SK-N-SH (cell line): ENCODE measurements at regions not wholly inside any gene's neighbourhood (a gene's known extent, or its start where the extent isn't known, plus 50 kb on each side); places are given as distances from the start of the nearest gene placed in this dataset.

Experiments
- CTCF ChIA-PET: fragments of 300-600, 350-600 bp; formaldehyde crosslinking; extraction: SDS; loops from one replicate; lab custom pipeline; 2021; lab: Yijun Ruan, JAX
- POLR2A ChIA-PET: fragments of 350-600 bp; sonication (Branson Sonifier 250); formaldehyde crosslinking; extraction: SDS; loops from one replicate; lab custom pipeline; 2020; ENCODE audit warnings: antibody characterized with exemption, inconsistent platforms; lab: Yijun Ruan, JAX
- DNase-seq: peaks from one replicate; pipeline ENCODE4 v3.0.0; 2012
- H2AFZ ChIP-seq: fragments of 200-600 bp; sonication (generic); 2 replicates; pipeline ENCODE4 v1.8.1; 2016; ENCODE audit warnings: antibody characterized with exemption, mild to moderate bottlenecking, low read depth
- H3F3A ChIP-seq: fragments of 200-600 bp; sonication (generic); replicated peaks from 2 replicates; pipeline ENCODE3; 2016; ENCODE audit warnings: antibody characterized with exemption, mild to moderate bottlenecking; ENCODE audit not compliant: insufficient read depth
- H3K27ac ChIP-seq, 2 experiments: fragments of 200-500 bp in 1 of 2; fragments of 200-600 bp in 1 of 2; sonication (Bioruptor generic) in 1 of 2; sonication (generic), shearing (Covaris generic) in 1 of 2; 2 replicates each; pipeline versions ENCODE4 v1.5.1 to v1.6.1; 2014 to 2016; ENCODE audit warnings: low read depth in 2 of 2, inconsistent platforms in 1 of 2, low read length in 1 of 2, mild to moderate bottlenecking in 1 of 2, mixed read lengths in 1 of 2
- H3K27me3 ChIP-seq: fragments of 200-600 bp; sonication (generic), shearing (Covaris generic); 2 replicates; pipeline ENCODE4 v1.6.1; 2016; ENCODE audit warnings: mixed run types; ENCODE audit not compliant: insufficient read depth
- H3K36me3 ChIP-seq, 2 experiments: fragments of 200-500 bp in 1 of 2; fragments of 200-600 bp in 1 of 2; sonication (Bioruptor generic) in 1 of 2; sonication (generic) in 1 of 2; replicated peaks in 1 of 2; 2 replicates each; pipeline versions ENCODE3 to v1.5.1; 2014 to 2016; ENCODE audit warnings: low read length in 1 of 2, mild to moderate bottlenecking in 1 of 2; ENCODE audit not compliant: insufficient read depth in 2 of 2, control insufficient read depth in 1 of 2
- H3K4me1 ChIP-seq, 2 experiments: fragments of 200-500 bp in 1 of 2; fragments of 200-600 bp in 1 of 2; sonication (Bioruptor generic) in 1 of 2; sonication (generic), shearing (Covaris generic) in 1 of 2; 2 replicates each; pipeline versions ENCODE4 v1.5.1 to v1.6.1; 2014 to 2016; ENCODE audit warnings: low read depth in 1 of 2, low read length in 1 of 2, mixed run types in 1 of 2; ENCODE audit not compliant: insufficient read depth in 2 of 2, control insufficient read depth in 1 of 2
- H3K4me2 ChIP-seq: fragments of 200-600 bp; sonication (generic), shearing (Covaris generic); 2 replicates; pipeline ENCODE4 v1.6.1; 2017; ENCODE audit warnings: mixed run types
- H3K4me3 ChIP-seq, 2 experiments: fragments of 200-500 bp in 1 of 2; fragments of 200-600 bp in 1 of 2; sonication (Bioruptor generic) in 1 of 2; sonication (generic), shearing (Covaris generic) in 1 of 2; 2 replicates each; pipeline versions ENCODE4 v1.5.1 to v1.8.1; 2014 to 2016; ENCODE audit warnings: low read depth in 2 of 2, inconsistent platforms in 1 of 2, low read length in 1 of 2, mild to moderate bottlenecking in 1 of 2, mixed read lengths in 1 of 2, moderate library complexity in 1 of 2
- H3K79me2 ChIP-seq: fragments of 200-600 bp; sonication (generic); 2 replicates; pipeline ENCODE4 v1.8.1; 2017; ENCODE audit warnings: mild to moderate bottlenecking; ENCODE audit not compliant: insufficient read depth
- H3K9ac ChIP-seq: fragments of 200-600 bp; sonication (generic); 2 replicates; pipeline ENCODE4 v1.6.1; 2017; ENCODE audit warnings: mixed run types
- H3K9me2 ChIP-seq: fragments of 200-600 bp; sonication (generic); 2 replicates; pipeline ENCODE4 v1.6.1; 2017; ENCODE audit warnings: mixed run types
- H3K9me3 ChIP-seq: fragments of 200-600 bp; sonication (generic); 2 replicates; pipeline ENCODE4 v1.6.1; 2017; ENCODE audit warnings: mixed run types, mild to moderate bottlenecking, moderate library complexity
- H4K20me1 ChIP-seq: fragments of 200-600 bp; sonication (generic); 2 replicates; pipeline ENCODE4 v1.6.1; 2017; ENCODE audit warnings: mild to moderate bottlenecking, mixed run types; ENCODE audit not compliant: insufficient read depth
- CTCF ChIP-seq: fragments of 200-600 bp; sonication (generic); IDR thresholded peaks from 2 replicates; pipeline ENCODE4 v1.6.1; 2017; ENCODE audit warnings: antibody characterized with exemption, mild to moderate bottlenecking, moderate library complexity
- ELF1 ChIP-seq: IDR thresholded peaks from 2 replicates; pipeline ENCODE4 v1.4.0; 2012
- EP300 ChIP-seq, 2 experiments: IDR thresholded peaks; 2 replicates each; pipeline versions ENCODE4 v1.4.0 to v1.6.1; 2012; ENCODE audit warnings: borderline replicate concordance in 1 of 2, low read depth in 1 of 2, low read length in 1 of 2
- FOSL2 ChIP-seq: IDR thresholded peaks from 2 replicates; pipeline ENCODE4 v1.4.0; 2012; ENCODE audit warnings: low read depth, mild to moderate bottlenecking, moderate library complexity, borderline replicate concordance
- FOXJ3 ChIP-seq: sonication (generic); formaldehyde crosslinking; IDR thresholded peaks from 2 replicates; pipeline ENCODE4 v1.5.1; 2020; ENCODE audit warnings: mild to moderate bottlenecking, missing genetic modification reagents
- FOXM1 ChIP-seq: IDR thresholded peaks from 2 replicates; pipeline ENCODE4 v1.4.0; 2012; ENCODE audit warnings: low read depth, mild to moderate bottlenecking
- IRF3 ChIP-seq: fragments of 150-350 bp; IDR thresholded peaks from 2 replicates; pipeline ENCODE4 v1.6.1; 2016; ENCODE audit warnings: mild to moderate bottlenecking, low read depth, low read length
- MEF2A ChIP-seq: IDR thresholded peaks from 2 replicates; pipeline ENCODE4 v1.4.0; 2012; ENCODE audit warnings: low read depth, borderline replicate concordance
- PBX3 ChIP-seq: IDR thresholded peaks from 2 replicates; pipeline ENCODE4; 2012
- POLR2AphosphoS5 ChIP-seq: IDR thresholded peaks from 2 replicates; pipeline ENCODE4 v1.6.1; 2012; ENCODE audit warnings: low read depth, low read length
- RAD21 ChIP-seq: IDR thresholded peaks from 2 replicates; pipeline ENCODE4 v1.6.1; 2012; ENCODE audit warnings: mild to moderate bottlenecking, low read length
- REST ChIP-seq: IDR thresholded peaks from 2 replicates; pipeline ENCODE4 v1.6.1; 2012; ENCODE audit warnings: mild to moderate bottlenecking, low read depth, low read length, moderate library complexity
- RXRA ChIP-seq: IDR thresholded peaks from 2 replicates; pipeline ENCODE4 v1.4.0; 2012; ENCODE audit warnings: low read depth, mild to moderate bottlenecking, borderline replicate concordance
- TAF1 ChIP-seq: IDR thresholded peaks from 2 replicates; pipeline ENCODE4 v1.6.1; 2012; ENCODE audit warnings: low read depth, mild to moderate bottlenecking, low read length, moderate library complexity, borderline replicate concordance
- TEAD4 ChIP-seq: IDR thresholded peaks from 2 replicates; pipeline ENCODE4 v1.4.0; 2012; ENCODE audit warnings: mild to moderate bottlenecking, borderline replicate concordance; ENCODE audit not compliant: insufficient read depth
- ZBTB33 ChIP-seq: IDR thresholded peaks from 2 replicates; pipeline ENCODE4 v1.4.0; 2012; ENCODE audit warnings: low read depth, borderline replicate concordance
- WGBS: methylation state at CpG from one replicate; pipeline ENCODE4 v1.1.6; 2017; ENCODE audit warnings: low lambda C conversion rate; 5-methylcytosine and 5-hydroxymethylcytosine counted together

GRCh38 chr5:158434749-158435148, 575.8 kb upstream of the CLINT1 start:
- Histone ChIP-seq H4K20me1 (no peaks in the 10 kb centered on the region), H3K4me1 (no peaks in the 10 kb centered on the region), H2AFZ (no peak overlapping the region), H3K79me2 (no peaks in the 10 kb centered on the region), H3K27ac (no peak overlapping the region), H3K9me3 (no peaks in the 10 kb centered on the region), H3K27me3 (no peaks in the 10 kb centered on the region; the same call in 1 of the 2 replicates), H3K4me2 (no peak overlapping the region), H3K4me3 (no peak overlapping the region), H3K9ac (no peak overlapping the region), H3F3A (peaks cover 3% of the 10 kb centered on the region), H3K36me3 (no peaks in the 10 kb centered on the region), H3K9me2 (no peaks in the 10 kb centered on the region)
- CTCF ChIA-PET: no interaction called here
- TF ChIP-seq FOXJ3 (CRISPR knock-in tag): no peak
- no peak for TF ChIP-seq RAD21
- no peak for TF ChIP-seq EP300 (IDR thresholded peaks at IDR 0.05; ENCODE audit: borderline replicate concordance in 1 of 2, low read depth in 1 of 2, low read length in 1 of 2)
- TF ChIP-seq IRF3: no peak
- no peak for TF ChIP-seq TEAD4
- TF ChIP-seq CTCF: no peak
- no peak for TF ChIP-seq MEF2A
- TF ChIP-seq ELF1: no peak
- TF ChIP-seq TAF1: no peak
- TF ChIP-seq POLR2AphosphoS5: no peak
- POLR2A ChIA-PET: no interaction called here
- no peak for DNase-seq
- 12% methylated on average over 2 of the region's 2 CpGs for WGBS

GRCh38 chr5:158433634-158434033, 574.7 kb upstream of the CLINT1 start:
- Histone ChIP-seq H3K4me1 (no peaks in the 10 kb centered on the region), H2AFZ (no peak overlapping the region), H3K27me3 (no peaks in the 10 kb centered on the region; the same call in 1 of the 2 replicates), H3K36me3 (no peaks in the 10 kb centered on the region), H3K9me3 (no peaks in the 10 kb centered on the region), H3K9me2 (no peaks in the 10 kb centered on the region), H3K9ac (no peak overlapping the region), H3K4me2 (no peak overlapping the region), H3K27ac (no peak overlapping the region), H3F3A (peaks cover 3% of the 10 kb centered on the region), H4K20me1 (no peaks in the 10 kb centered on the region), H3K4me3 (no peak overlapping the region), H3K79me2 (no peaks in the 10 kb centered on the region)
- ChIA-PET CTCF (no interaction called here), POLR2A (no interaction called here)
- DNase-seq: no peak
- 0% methylated on average over 1 of the region's 1 CpG for WGBS
- no peak for TF ChIP-seq REST
- no peak for TF ChIP-seq ZBTB33
- TF ChIP-seq TEAD4: no peak
- TF ChIP-seq PBX3: no peak
- no peak for TF ChIP-seq IRF3
- no peak for TF ChIP-seq RAD21
- TF ChIP-seq FOSL2: no peak
- no peak for TF ChIP-seq RXRA
- no peak for TF ChIP-seq TAF1
- no peak for TF ChIP-seq FOXM1
